ENCODE measurements at regions not wholly inside any gene's neighbourhood (a gene's known extent, or its start where the extent isn't known, plus 50 kb on each side); places are given as distances from the start of the nearest gene placed in this dataset.

- peak; percentile 4 for DNase-seq (ENCODE audit: extremely low spot score, insufficient read length, low read depth)
- FAIRE-seq = peak; percentile 38
Measured at GRCh38 chr7:114026486-114027089, 107.8 kb upstream of the PPP1R3A start.

GRCh38 chr7:114021135-114021534, 102.3 kb upstream of the PPP1R3A start:
- FAIRE-seq (no peak), DNase-seq (ENCODE audit: extremely low spot score, insufficient read length, low read depth) (no peak)

GRCh38 chr7:114008696-114009095, 89.9 kb upstream of the PPP1R3A start:
- DNase-seq (ENCODE audit: extremely low spot score, insufficient read length, low read depth) (no peak), FAIRE-seq (no peak)

- FAIRE-seq (no peak), DNase-seq (ENCODE audit: extremely low spot score, insufficient read length, low read depth) (no peak)
Measured at GRCh38 chr7:114007386-114007785, 88.6 kb upstream of the PPP1R3A start.

- no peak for FAIRE-seq
- DNase-seq (ENCODE audit: extremely low spot score, insufficient read length, low read depth) = no peak
Measured at GRCh38 chr7:113998934-113999333, 80.1 kb upstream of the PPP1R3A start.

GRCh38 chr7:113996405-113996804, 77.6 kb upstream of the PPP1R3A start:
- FAIRE-seq (no peak), DNase-seq (ENCODE audit: extremely low spot score, insufficient read length, low read depth) (no peak)

- FAIRE-seq (no peak), DNase-seq (ENCODE audit: extremely low spot score, insufficient read length, low read depth) (no peak)
Measured at GRCh38 chr7:113986216-113986615, 67.4 kb upstream of the PPP1R3A start.

- FAIRE-seq = no peak
Measured at GRCh38 chr7:113976508-113976907, 57.7 kb upstream of the PPP1R3A start.

GRCh38 chr7:113968713-113969112, 49.9 kb upstream of the PPP1R3A start:
- FAIRE-seq (no peak), DNase-seq (ENCODE audit: extremely low spot score, insufficient read length, low read depth) (no peak)

More at GRCh38 chr7:113976508-113976907, 57.7 kb upstream of the PPP1R3A start:
- DNase-seq (ENCODE audit: extremely low spot score, insufficient read length, low read depth) = no peak
